Medulla oblongata (tissue), 1 donor: ENCODE measurements at regions not wholly inside any gene's neighbourhood (a gene's known extent, or its start where the extent isn't known, plus 50 kb on each side); places are given as distances from the start of the nearest gene placed in this dataset.
"Not testable (repeated sequence)": the region's sequence is repeated elsewhere in the genome, so short reads cannot be mapped to it uniquely, and the experiment has no call there.

Experiments
- DNase-seq: peaks from one replicate; pipeline ENCODE4 v3.0.0-alpha.2; 2015; ENCODE audit errors: extremely low spot score

DNA sequence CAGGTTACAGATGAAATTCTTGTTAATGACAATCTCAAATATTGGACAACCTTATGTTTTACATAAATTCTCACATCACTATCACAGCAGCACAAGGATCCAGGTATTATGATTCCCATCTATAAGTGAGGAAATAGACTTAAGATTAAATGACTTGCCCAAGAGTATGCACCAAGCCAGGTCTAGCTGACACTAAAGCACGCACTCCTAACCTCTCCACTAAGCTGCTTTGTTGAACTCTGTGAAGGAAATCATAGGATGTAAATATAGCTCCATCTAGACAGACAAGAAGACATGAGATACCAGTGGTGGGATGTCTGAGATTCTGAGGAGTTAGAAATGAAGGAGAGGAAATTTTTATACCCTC is 87.9 kb downstream of the PHLDA1 start:
- DNase-seq: no peak

DNA sequence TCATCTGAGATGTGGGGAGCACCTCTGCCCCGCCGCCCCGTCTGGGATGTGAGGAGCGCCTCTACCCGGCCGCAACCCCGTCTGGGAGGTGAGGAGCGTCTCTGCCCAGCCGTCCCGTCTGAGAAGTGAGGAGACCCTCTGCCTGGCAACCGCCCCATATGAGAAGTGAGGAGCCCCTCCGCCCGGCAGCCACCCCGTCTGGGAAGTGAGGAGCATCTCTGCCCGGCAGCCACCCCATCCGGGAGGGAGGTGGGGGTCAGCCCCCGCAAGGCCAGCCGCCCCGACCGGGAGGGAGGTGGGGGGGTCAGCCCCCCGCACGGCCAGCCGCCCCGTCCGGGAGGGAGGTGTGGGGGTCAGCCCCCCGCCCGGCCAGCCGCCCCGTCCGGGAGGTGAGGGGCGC is 89.9 kb downstream of the PHLDA1 start:
- not testable (repeated sequence) for DNase-seq

DNA sequence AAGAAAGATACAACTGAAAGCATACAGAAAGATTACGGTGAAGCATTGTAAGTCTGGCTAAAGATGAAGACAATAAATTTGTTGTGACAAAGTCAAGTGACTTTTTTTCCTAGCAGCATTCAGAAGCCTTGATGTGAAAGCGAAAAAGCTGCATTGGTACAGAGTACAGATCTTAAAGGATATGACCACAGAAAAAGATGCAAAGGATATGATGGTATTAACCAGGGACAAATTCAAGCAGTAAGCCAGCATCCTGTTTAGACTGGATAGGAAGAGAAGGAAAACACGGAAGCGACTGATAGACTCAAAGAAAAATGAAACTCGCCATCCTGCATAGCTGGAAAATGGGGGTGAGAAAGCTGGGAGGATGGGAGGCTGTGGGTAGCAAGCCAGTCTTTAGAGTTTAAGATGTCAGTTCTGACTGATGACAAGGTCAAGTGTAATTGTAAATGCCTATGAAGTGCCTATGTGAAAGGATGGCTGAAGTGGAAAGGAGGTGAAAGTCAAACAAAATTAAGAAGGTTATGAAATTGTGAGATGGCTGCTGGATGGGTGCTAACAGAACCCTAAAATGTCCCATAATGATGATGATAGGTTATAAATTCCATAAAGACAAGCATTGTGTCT is 92.4 kb downstream of the PHLDA1 start:
- no peak for DNase-seq

DNA sequence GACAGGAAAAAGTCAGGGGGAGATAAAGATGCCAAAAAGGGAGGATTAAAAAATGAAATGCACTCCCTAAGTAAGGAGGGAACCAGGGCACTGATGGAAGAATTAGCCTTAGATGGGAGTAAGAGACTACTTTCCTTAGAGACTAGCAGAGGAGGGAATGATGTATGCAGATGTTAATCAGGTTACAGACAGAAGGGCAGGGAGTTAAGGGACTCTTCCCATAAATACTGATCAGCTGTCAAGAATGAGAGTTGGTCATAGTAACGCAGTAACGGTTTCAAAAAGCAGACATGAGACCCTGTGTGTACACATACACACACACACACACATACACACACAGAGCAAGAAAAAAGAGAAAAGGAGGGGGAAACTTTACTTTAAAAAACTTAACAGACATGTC is 93.4 kb downstream of the PHLDA1 start:
- DNase-seq: no peak

DNA sequence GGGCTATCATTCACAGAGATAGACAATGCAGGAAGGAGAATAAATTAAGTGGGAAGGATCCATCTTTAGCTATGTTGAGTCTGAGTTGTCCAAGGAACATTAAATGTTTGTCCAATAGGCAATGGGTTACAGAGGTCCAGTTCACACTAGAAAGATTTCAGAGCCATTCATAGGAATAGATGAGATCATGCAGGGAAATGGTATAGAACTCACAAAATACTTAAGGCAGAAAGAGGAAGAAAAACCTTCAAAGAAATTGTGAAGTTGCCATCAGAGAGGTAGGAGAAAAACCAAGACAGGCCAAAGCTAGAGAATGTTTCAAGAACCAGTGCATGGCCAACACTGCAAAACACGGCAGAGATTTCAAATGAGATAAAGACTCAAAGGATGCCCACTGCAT is 94.1 kb downstream of the PHLDA1 start:
- no peak for DNase-seq

DNA sequence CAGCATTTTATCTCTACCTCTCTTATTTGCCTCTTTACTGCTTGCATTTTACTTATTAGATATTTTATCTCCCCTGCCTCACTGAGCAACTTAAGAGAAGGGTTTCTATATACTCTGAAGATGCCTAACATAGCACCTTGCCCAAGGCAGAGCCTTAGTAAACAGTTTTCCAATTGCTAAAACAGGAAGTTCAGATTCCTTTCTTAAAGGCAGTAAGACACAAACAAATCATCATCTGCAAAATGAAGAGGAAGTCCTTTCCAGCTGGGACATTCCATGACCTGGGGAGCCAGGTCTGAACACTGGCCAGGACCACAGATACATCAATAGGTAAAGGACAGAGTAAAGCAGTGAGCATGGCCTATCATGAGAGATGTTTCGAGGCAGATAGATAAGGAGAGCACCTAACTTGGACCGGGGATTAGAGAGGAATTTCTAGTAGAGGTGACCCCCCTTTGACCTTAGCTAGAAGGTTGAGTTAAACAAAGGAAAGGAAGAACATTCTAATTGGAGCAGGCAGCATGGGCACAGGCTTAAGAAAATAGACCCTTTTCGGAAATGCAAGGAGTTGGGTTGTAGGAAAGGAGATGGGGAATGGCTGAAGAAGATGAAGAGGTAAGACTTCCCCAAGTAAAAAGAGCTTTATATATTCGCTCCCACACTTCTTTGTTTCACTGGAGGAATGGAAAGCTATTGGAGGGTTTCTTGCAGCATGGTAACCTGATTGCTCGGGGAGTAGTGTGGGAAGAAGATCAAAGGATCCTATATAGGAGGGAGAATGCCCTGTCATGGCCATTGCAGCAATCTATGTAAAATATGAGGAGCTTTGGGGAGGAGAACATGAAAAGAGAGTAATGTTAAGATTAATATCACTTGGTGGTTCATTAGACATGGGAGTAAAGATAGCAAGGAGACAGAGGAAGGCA is 94.8 kb downstream of the PHLDA1 start:
- no peak for DNase-seq

DNA sequence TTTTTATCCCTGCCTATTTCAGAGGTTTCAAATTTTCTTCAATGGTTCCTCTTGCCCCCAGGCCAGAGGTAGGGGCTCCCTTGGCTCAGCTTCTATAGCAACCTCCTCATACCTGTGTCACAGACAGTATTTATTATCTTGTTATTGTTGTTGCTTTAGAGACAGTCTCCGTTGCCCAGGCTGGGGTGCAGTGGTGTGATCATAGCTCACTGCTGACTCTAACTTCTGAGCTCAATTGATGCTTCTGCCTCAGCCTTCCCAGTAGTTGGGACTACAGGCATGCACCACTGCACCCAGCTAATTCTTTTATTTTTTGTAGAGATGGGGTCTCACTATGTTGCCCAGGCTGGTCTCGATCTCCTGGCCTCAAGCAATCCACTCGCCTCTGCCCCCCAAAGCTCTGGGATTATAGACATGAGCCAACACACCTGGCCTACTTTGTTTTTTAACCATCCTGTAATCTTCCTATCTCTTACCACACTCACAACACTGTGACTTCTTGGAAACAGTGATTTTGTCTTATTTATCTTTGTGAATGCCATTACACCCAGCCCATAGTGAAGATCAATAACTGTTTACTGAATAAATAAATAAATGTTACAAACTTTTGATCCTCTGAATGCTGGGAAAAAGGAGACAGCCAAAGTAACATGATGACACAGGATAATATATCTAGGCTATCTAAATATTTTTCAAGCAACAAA is 95.9 kb downstream of the PHLDA1 start:
- DNase-seq: no peak

DNA sequence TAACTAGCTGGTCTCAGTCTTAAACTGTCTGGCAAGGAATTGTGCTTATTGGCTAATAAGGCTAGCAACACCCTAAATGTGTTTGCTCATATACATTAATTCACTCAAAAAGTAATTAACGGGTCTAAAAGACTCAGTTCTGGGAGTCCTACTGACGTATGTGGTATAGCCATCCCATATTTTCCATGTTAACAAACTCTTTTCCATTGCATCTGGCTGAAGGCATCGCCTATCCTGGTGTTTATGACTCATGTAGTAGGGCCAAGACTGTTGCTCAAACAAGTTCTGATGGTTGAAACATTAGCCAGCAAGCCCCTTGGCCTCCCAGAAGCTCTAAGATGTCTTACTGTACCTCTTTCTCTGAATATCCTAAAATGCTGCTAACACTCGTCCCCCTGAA is 98.5 kb downstream of the PHLDA1 start:
- DNase-seq: no peak

DNA sequence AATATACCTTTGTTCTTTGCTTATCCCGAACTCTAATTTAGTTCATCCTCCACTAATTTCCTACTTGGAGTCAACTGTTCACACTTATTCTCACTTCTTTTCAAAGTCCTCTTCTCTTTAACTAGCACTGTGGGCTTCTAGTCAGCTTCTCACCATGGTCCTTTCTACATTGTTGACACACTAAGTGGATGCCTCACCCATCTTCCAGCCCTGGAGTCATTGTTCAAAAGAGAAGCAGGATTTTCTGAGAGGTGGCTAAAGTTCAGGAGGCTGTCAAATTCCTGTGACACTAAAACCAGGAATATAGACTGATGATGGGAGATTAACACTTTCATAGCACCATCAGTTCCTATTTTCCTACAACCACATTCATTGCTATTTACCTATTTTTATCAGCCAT is 99.3 kb downstream of the PHLDA1 start:
- DNase-seq: no peak

DNA sequence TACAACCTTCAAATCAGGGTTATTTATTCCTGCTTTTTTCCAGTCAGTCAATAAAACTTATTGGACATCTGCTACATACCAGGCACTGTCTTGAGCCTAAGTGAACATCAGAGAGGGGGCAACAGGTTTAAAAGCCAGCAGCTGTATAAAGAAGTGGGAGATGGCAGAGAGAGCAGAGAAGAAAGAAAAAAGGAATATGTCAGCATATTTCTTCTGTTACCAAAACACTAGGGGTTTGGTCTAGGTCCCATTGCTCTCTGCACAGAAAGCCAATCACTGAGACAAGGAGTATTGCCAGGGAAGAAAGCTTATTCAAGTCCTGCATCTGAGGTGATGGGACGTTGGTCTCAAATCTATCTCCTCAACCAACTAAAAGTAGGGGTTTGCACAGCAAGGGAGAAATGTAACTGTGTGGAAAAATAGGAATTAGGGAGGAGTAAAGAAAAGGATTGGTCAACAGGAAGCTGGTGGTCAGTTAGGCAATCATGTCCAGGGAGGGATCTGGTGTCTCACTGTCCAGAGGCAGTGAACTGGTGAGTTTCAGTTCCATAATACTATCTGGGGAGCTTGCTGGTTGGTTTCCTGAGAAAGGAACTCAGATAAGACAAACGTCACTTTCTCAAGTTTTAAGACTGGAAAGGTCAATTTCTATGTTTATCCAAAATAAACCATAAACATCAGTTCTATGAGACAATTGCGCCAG is 107.5 kb downstream of the PHLDA1 start:
- no peak for DNase-seq

DNA sequence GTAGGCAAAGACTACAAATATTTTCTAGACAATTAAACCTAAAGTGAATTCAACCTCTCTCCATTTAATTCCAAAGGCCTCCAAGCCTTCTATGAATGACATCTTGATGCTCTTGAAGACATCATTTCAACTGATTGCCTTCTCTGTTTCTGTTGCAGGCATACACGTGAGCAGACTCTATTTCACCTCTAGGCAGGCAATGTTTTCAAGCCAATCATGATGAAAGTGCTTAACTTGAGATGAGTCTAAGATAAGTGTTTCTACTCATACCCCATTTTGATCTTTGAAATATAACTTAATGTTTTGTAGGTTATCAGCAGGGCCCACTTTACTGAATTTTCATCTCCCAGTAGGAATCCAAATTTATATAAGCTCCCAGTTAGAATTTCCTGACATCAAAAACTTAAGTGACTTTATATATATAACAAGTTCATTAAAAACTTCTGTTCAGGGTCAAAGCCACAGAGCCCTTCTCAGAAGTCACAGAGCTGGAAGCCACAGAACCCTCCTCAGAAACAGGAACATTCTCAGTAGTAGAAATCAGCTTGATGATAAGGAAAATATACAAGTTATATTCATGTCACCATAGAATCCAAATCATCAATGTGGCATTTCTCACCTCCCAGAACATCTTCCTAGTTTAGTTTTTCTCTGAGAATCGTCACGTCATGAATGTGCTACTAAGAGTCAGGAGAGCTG is 108.5 kb downstream of the PHLDA1 start:
- no peak for DNase-seq

DNA sequence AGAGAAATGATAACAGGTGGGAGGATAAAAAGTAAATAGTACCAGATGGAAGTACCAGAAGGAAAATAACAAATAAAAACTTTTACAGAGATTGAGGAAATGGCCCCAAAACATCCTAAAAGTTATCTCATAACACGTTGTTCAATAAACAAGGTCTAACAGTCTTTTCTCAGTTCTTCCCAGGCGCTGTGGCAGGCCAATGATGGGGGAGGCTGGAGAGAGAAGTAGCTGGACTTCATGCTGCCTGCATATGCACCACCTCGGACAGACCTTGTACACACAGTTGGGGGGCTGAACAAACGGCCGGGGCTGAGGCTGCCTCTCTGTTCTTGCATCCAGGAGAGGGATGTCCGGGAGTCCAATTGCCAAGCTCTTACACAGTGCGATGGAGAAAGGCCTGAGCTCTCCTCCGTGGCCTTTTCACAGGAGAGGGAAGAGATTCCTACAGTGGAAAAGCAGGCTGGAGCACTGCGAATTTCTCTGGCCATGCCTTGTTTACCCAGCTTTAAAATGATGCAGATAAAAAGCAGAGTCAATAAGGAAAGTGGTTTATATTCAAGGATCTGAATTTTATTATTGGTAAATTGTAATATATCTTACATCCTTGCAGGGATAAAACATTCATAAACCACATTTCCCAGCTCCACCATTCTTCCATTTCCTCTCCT is 109.8 kb downstream of the PHLDA1 start:
- no peak for DNase-seq

DNA sequence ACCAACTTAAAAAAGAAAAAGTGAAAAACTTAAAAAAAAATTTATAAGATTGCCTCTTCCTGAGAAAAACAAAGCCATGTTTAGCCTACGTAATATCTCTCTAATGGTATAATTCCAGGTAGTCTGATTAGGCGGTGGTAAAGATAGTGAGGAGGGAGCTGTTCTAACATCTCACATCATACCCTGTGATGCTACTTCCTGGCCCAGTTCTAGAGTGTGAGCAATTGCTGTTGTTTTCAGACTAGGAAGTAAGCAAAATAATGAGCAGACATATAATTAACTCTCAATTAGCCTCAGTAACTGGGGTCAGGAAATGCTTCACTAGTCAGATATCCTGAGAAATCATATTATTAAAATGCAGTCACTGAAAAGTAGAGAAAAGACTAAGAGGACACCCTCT is 113.9 kb downstream of the PHLDA1 start:
- no peak for DNase-seq

DNA sequence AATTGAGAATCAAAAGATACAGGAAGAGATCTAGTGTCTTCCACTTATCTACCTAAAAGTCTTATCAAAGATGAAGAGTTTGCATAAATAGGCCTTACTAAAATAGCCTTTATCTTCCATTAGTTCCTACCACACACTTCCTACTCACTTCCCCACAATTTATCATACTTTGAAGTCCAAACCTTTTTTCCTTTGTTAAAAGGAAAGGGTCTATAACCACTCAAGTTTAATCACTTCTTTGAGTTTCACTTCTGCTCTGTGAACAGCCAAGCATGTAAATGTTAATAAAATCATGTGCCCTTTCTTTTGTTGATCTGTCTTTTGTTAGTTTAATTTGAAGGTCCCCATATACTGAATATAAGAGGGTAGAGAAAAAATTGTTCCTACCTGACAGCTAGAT is 114.5 kb downstream of the PHLDA1 start:
- DNase-seq: no peak

DNA sequence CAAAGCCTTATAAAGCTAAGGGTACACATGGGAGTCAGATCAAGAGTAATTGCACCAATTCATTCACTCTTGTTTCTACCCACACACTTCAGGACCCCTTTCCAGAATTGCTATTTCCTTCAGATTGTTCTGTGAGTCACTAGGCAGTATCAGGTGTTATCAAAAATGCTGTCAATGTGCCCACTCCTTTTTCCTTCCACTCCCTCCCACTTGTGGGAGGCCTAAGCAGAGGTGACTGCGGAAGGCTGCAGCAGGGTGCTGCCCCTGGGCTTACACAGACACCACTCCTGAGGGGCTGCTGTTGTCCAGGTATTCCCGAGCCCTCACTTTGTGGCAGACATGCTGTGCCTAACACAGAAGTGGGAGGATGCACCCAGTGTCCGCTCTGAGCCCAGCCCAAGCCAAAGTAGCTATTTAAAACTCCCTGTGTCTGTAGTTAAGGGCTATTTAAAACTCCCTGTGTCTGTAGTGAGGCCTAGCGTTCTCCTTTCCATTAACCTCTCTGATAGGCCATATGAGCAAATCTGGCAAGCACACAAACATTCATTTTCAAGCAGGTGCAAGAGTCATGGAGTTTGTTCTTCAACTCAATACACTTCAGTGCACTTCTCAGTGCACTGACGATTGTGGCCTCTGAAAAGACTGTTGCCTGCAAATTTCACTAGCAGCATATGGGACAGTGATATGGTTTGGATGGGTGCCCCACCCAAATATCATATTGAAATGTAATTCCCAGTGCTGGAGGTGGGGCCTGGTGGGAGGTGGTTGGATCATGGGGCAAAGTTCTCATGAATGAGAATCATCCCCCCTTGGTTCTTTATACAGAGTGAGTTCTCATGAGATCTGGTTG is 117.8 kb downstream of the PHLDA1 start:
- DNase-seq: no peak

DNA sequence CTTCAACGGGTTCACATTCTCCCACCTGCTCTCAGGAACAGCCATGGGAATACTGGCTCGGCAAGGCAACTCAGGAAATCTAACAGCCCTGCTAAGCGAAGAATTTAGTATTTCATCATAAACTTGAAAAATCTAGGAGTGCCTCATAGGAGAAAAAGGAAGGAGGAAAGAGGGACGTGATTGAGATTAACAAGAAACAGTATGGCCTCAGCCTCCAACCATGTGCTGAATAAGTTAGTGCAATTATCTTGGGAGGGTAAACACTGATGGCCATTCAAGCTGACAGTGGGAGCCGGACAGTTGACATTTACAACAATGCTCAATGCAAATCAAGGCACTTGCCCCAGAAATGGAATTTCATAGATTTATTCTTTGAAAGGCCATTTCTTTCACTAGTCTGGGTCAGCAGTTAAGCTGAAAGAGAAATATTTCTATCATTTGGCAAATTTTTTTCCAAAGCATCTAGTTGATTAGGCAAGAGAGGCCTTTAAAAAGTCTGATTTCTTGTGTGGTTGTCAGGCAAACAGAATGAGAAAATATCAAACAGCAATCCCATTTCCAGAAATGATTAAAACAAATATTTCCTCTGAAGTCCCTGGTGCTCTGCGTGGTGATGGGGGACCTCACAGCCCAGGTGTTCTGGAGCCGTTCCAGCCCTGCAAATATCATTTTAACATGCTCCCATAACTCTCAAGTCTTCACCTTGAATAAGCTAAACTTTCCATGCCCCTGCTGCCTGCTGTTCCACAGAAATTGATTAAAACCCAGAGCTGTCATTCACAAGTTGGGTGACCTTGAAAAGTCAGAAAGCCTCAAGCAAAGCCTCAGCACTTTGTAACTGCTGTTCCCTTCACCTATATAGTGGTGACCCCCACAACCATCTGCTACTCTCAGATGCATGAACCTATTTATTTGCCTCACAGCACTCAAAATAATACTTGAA is 121.6 kb downstream of the PHLDA1 start:
- no peak for DNase-seq

DNA sequence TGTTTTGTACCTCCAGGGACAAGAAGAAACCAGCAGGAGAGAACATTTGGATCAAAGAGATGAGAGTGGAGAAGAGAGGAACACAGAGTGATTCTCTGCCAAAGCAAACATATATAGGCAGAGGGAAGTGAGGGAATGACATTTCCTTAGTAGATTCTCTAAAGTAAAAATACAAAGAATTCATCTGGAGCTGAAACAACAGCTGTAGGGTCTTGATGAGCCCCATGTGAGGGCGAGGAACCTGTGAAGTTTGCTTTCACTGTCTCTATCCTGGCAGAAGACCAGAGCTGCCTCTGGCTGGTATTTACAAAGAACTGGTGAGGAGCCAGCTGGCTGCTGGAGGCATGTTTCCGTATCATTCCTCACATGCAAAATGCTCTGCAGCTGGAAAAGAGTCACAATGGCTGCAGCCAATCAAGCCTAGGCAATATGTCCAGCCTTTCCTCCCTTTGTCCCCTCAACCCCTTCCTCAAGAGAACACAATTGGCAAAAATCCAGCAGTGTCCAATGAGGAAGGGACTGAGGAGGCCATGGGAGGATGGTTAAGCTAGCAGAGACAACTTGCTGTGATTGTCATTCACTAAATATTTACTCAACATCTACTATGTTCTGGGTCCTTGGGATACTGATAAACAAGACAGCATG is 122.5 kb downstream of the PHLDA1 start:
- DNase-seq: peak; percentile 27

DNA sequence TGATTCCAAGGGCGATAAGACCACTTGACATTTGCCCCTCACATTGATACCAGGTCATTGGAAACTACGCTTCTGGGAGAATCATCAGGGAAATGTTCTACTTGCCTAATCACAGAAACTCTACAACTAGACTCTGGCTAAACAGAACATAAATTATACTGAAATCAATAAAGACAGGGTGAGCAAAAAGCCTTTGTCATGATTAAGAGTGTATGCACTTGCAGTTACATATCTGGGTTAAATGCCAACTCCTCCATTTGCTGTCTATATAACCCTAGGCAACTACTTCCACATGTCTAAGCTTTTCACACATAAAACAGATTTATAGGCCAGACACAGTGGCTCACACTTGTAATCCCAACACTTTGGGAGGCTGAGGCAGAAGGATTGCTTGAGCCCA is 125.7 kb downstream of the PHLDA1 start:
- no peak for DNase-seq
